Peyer's patch (tissue), 4 donors: ENCODE measurements at regions not wholly inside any gene's neighbourhood (a gene's known extent, or its start where the extent isn't known, plus 50 kb on each side); places are given as distances from the start of the nearest gene placed in this dataset.
"Not testable (repeated sequence)": the region's sequence is repeated elsewhere in the genome, so short reads cannot be mapped to it uniquely, and the experiment has no call there.

ENCODE experiments used
- DNase-seq, 3 donors: peaks; one replicate each; pipeline ENCODE4 v3.0.0-alpha.2; 2017 to 2019
- H3K27ac ChIP-seq, 4 donors: fragments of 200-600 bp; sonication (generic); one replicate each; pipeline ENCODE4 v1.5.1; 2016 to 2019
- H3K27me3 ChIP-seq, 2 donors: fragments of 200-600 bp; sonication (generic); one replicate each; pipeline ENCODE4 v1.5.1; 2019
- H3K36me3 ChIP-seq, 3 donors: fragments of 200-600 bp; sonication (generic); one replicate each; pipeline ENCODE4 v1.5.1; 2016 to 2019
- H3K4me1 ChIP-seq, 4 donors: fragments of 200-600 bp; sonication (generic); one replicate each; pipeline ENCODE4 v1.5.1; 2016 to 2019
- H3K4me3 ChIP-seq, 4 donors: fragments of 200-600 bp; sonication (generic); 1 replicate in 3 of 4; 2 replicates in 1 of 4; pipeline ENCODE4 v1.5.1; 2016 to 2019; ENCODE audit warnings: mild to moderate bottlenecking in 1 of 4
- H3K9me3 ChIP-seq, 4 donors: fragments of 200-600 bp; sonication (generic); one replicate each; pipeline ENCODE4 v1.5.1; 2016 to 2019; ENCODE audit warnings: mild to moderate bottlenecking in 1 of 4
- POLR2A ChIP-seq, 2 donors: fragments of 450-650 bp; IDR thresholded peaks; one replicate each; pipeline ENCODE4 v1.5.1; 2017; ENCODE audit warnings: antibody characterized with exemption in 2 of 2, mild to moderate bottlenecking in 2 of 2, moderate library complexity in 2 of 2
- TF ChIP-seq, protein P1 (sequence below), 6 experiments: fragments of 450-650 bp in 4 of 6; fragments of 200-600 bp in 2 of 6; sonication (generic) in 1 of 6; IDR thresholded peaks; one replicate each; pipeline ENCODE4 v1.5.1; 2017 to 2019; ENCODE audit warnings: antibody characterized with exemption in 6 of 6, mild to moderate bottlenecking in 3 of 6, moderate library complexity in 1 of 6

DNA sequence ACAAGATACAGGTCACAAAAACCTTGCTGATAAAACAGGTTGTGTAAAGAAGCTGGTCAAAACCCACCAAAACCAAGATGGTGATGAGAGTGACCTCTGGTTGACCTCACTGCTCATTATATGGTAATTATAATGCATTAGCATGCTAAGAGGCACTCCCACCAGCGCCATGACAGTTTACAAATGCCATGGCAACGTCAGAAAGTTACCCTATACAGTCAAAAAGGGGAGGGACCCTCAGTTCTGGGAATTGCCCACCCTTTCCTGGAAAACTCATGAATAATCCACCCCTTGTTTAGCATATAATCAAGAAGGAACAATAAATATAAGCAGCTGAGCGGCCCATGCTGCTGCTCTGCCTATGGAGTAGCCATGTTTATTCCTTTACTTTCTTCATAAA is 434.1 kb downstream of the ZNF536 start:
- no peak for TF ChIP-seq POLR2A (IDR thresholded peaks at IDR 0.05)
- TF ChIP-seq, protein P1, sequence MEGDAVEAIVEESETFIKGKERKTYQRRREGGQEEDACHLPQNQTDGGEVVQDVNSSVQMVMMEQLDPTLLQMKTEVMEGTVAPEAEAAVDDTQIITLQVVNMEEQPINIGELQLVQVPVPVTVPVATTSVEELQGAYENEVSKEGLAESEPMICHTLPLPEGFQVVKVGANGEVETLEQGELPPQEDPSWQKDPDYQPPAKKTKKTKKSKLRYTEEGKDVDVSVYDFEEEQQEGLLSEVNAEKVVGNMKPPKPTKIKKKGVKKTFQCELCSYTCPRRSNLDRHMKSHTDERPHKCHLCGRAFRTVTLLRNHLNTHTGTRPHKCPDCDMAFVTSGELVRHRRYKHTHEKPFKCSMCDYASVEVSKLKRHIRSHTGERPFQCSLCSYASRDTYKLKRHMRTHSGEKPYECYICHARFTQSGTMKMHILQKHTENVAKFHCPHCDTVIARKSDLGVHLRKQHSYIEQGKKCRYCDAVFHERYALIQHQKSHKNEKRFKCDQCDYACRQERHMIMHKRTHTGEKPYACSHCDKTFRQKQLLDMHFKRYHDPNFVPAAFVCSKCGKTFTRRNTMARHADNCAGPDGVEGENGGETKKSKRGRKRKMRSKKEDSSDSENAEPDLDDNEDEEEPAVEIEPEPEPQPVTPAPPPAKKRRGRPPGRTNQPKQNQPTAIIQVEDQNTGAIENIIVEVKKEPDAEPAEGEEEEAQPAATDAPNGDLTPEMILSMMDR (IDR thresholded peaks at IDR 0.05), result no peak
- no peaks in the 10 kb centered on the region for H3K27me3 ChIP-seq
- no peaks in the 10 kb centered on the region for H3K4me1 ChIP-seq
- no peak overlapping the region for H3K27ac ChIP-seq
- no peak overlapping the region for H3K4me3 ChIP-seq
- H3K9me3 ChIP-seq, result no peaks in the 10 kb centered on the region
- DNase-seq, result no peak
- H3K36me3 ChIP-seq, result no peaks in the 10 kb centered on the region

DNA sequence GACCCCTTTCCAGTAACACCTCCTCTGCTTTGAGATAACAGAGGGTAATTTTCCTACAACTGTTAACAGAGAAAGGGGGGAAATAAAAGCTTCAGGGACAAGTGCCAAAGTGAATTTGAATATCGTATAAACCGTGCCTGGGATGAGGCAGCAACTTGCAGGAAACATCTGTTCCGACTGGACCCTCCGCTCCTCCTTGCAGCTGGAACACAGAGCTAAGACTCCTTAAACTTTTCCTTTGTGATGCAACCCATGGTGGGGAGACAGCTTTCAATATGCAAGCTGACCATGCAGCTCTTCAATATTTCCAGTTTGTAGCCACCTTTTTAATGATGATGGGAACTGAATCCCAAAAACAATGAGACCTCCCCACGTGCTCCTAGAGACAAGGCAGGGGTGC is 432.6 kb downstream of the ZNF536 start:
- Histone ChIP-seq H3K4me1 (no peaks in the 10 kb centered on the region), H3K27me3 (no peaks in the 10 kb centered on the region), H3K36me3 (no peaks in the 10 kb centered on the region), H3K4me3 (peak overlapping the region in 1 of 4 donors; percentile 19), H3K27ac (no peak overlapping the region), H3K9me3 (no peaks in the 10 kb centered on the region)
- TF ChIP-seq, protein P1 (IDR thresholded peaks at IDR 0.05), result no peak
- TF ChIP-seq POLR2A (IDR thresholded peaks at IDR 0.05), result no peak
- DNase-seq, result no peak

DNA sequence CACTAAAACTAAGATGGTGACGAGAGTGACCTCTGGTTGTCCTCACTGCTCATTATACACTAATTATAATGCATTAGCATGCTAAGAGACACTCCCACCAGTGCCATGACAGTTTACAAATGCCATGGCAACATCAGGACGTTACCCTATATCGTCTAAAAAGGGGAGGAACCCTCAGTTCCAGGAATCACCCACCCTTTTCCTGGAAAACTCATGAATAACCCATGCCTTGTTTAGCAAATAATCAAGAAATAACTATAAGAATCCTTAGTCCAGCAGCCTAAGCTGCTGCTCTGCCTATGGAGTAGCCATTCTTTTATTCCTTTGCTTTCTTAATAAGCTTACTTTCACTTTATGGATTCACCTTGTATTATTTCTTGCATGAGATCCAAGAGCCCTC is 432.1 kb downstream of the ZNF536 start:
- not testable (repeated sequence) for H3K4me1 ChIP-seq, H3K27me3 ChIP-seq, H3K36me3 ChIP-seq, H3K27ac ChIP-seq, DNase-seq, H3K9me3 ChIP-seq
- H3K4me3 ChIP-seq, result peak overlapping the region in 1 of 4 donors; percentile 19

DNA sequence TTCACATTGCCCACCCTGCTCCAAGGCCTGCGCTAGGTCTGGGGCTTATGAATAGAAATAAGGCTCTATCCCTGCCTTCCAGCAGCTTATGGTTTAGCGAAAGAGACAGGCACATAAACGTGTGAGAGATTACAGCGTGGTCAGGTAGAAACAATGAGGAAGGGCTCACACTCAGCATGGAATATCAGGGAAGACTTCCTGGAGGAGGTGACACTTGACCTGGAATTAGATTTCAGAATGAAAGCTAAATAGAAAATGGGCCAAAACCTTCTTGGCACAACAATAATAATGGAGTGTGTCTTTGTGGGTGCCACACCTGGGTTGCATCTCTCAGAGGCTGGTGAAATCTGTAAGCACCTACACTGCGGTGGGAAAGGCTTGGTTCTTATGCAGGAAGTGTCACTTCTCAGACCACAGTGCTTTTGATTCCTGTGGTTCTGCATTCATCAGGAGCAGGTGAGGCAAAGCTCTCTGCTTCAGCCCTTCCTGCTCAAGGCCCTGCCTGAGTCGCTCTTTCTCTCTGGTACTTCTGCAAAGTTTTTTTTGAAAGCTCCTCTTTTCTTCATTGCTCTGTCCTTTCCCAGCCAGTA is 430.3 kb downstream of the ZNF536 start:
- Histone ChIP-seq H3K4me1 (no peaks in the 10 kb centered on the region), H3K36me3 (no peaks in the 10 kb centered on the region), H3K27ac (no peak overlapping the region), H3K4me3 (no peak overlapping the region), H3K9me3 (no peaks in the 10 kb centered on the region), H3K27me3 (no peaks in the 10 kb centered on the region)
- DNase-seq, result no peak
- no peak for TF ChIP-seq POLR2A (IDR thresholded peaks at IDR 0.05)

DNA sequence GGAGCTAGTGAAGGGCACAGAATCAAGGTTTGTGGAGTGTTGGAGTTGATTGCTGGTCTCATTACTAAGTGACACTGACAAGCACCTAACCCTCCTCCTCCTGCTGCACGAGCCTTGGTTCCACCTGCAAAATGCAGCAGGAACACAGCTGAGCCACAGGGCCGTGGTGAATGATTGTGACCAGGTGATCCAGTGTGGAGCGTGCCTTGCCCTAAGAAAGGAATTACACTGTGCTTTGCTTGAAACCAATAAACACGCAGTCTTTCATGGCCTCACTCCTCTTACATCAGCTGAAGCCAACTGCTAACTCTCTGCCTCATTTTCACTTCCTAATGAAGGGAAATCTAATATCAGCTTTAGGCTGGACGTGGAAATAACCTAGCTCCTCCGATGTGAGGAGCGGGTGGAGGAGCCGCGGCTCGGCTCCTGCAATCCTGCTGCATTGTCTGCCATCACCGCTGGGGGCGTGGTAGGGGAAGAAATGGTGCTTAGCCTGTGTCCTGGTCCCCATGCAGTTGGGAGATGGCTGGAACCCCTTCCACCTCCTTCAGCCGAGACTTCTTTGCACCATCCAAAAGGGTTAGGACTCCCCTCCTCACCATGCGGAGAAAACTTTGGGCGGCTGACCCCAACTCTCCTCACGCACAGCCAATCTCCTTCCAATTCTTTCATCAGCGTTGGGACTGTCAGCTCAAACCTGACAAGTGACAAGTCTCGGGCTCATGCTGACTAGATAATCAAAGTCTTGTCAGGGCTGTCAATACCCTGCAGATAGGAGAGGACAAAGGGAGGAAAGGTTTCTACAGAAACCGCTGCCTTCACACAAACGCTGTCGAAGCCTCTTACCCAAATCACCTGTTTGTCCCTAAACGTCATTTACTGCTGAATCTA is 427.9 kb downstream of the ZNF536 start:
- Histone ChIP-seq H3K4me3 (no peak overlapping the region), H3K27ac (no peak overlapping the region), H3K9me3 (no peaks in the 10 kb centered on the region), H3K4me1 (no peaks in the 10 kb centered on the region), H3K27me3 (no peaks in the 10 kb centered on the region), H3K36me3 (no peaks in the 10 kb centered on the region)
- TF ChIP-seq POLR2A (IDR thresholded peaks at IDR 0.05), result no peak
- TF ChIP-seq, protein P1 (IDR thresholded peaks at IDR 0.05), result peak in 4 of 6 experiments; percentile 32 to 46 (median 43)
- DNase-seq, result no peak

DNA sequence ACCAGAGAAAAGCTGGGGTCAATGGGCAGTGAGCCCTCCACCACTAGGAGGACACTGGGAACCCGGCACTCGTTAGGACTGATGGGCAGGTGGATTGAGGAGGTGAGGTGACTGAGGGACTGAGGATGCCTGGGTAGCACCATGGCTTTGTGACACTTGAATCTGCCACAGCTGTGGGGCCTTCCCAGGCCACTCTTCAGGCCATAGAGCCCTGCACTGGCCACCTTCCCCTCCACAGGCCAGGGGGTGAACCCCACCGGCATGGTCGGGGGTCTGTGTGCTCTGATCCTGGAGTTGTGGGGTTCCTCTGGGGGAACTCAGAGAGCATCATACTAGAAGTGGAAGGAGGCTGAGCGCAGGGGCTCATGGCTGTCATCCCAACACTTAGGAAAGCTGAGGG is 423.5 kb downstream of the ZNF536 start:
- Histone ChIP-seq H3K27ac (no peak overlapping the region), H3K36me3 (no peaks in the 10 kb centered on the region), H3K9me3 (no peaks in the 10 kb centered on the region), H3K4me1 (no peaks in the 10 kb centered on the region), H3K4me3 (no peak overlapping the region), H3K27me3 (no peaks in the 10 kb centered on the region)
- no peak for DNase-seq
- no peak for TF ChIP-seq POLR2A (IDR thresholded peaks at IDR 0.05)
- TF ChIP-seq, protein P1 (IDR thresholded peaks at IDR 0.05), result no peak
